HG03066 (cell line): ENCODE measurements at regions not wholly inside any gene's neighbourhood (a gene's known extent, or its start where the extent isn't known, plus 50 kb on each side); places are given as distances from the start of the nearest gene placed in this dataset.

Experiments
- ATAC-seq: cut with Tn5 transposase; IDR thresholded peaks from one replicate; pipeline ENCODE4 v1.9.1; 2021; ENCODE audit warnings: low read depth; ENCODE audit not compliant: unreplicated experiment

DNA sequence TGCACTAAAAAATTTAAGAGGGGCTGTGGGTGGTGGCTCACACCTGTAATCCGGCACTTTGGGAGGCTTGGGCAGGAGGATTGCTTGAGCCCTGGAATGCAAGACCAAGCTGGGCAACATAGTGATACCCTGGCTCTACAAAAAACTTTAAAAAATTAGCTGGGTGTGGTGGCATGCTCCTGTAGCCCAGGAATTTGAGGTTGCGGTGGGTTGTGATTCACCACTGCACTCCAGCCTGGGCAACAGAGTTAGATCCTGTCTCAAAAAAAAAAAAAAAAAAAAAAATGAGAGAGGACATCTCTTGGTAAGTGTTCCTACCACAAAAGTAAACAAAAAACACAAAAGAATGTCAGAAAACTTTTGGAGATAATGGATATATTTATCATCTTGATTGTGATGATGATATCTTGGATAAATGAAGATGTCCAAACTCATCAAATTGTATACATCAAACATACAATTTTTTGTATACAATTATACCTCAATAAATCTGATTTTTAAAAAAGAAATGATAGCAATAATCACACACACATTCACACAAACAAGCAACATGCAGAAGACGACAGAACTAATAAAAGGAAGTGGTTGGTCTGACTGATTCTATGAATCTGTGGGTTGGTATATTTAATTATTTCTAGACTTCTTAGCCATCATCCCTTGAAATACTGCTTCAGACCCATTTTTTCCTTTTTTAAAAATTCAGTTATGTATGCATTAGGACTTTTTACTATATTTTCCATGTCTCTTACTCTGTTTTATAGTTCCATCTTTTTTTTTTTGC, 465.9 kb downstream of the PLA2G4A start:
- ATAC-seq = no peak

DNA sequence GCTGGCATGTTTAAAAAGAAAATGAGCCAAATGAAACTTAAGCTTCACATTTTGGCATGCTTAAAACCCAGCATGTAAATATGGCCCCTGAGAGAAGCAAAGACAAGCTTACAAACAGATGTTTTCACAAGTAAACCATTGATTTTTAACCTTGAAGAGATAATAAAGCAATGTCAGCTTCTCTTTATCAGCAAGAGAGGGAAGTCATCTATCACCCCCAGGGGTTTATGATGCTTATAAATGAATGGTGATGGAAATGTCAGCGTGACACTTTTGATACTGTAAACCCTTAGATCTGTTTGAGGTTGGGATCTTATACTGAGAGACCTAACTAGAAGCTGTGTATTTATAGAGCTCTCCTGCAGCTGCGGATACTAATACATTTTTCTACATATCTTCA, 471.3 kb downstream of the PLA2G4A start:
- ATAC-seq = no peak

- ATAC-seq = no peak
Observed at GRCh38 chr1:187306710-187307415, 478.1 kb downstream of the PLA2G4A start.

DNA sequence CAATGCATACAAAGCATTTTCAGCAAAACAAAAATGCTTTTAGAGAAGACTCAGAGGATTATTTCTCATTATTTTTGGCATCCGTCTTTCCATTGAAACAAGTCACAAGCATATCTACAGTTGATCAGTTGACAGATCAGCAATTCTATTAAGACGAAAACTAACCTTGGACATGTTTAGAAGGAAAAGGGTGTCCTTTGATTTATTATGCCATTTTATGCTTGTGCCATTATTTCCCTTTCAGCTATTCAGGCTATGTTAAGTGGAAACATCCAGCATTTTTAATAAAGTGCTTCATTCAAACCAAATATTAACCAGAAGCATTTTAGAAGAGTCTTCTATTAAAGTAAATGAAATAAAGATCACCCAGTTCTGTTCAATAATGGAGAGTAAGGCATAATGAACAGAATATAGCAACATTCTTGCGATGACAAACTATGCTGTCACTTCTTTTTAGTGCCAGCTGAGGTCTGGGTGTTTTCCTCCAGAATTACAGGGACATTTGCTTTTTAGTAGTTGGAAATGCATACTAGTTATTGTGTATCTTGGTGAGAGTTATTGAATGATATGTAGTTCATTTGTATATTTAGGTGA, 481.4 kb downstream of the PLA2G4A start:
- no peak for ATAC-seq

DNA sequence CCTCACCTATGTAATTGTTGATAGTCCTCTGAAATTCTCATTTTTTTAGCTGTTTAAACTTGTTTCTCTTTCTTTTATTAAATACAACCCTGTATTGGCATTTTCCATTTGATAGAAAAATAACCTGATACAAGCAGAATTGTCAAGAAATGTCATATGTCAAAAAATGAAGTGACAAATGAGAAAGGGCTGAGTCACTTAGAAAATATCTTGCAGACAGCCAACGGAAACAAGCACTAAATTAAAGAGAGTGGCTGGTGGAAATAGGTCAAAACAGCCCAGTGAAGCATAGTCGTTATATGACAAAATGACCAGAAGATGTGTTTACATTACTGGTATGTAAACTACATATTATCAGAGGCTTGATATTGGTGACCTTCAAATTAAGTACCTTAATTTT, 484.4 kb downstream of the PLA2G4A start:
- no peak for ATAC-seq

DNA sequence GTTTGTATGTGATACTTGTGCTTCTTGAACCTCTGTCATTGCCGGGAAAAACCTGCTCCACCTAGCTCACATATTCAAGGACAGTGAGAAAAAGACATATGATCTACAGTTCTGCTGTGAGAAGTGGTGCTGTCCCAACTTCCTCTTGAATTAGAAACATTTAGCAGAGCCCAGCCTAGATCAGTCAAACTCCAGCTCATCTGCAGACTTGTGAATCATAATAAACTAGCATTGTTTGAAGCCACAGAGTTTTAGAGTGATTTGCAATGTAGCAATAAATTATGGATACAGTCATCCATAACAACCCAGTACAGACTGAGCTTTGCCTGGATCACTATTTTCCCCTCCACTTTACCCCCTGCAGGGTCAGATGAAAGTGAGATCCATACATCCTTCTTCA, 497.8 kb downstream of the PLA2G4A start:
- ATAC-seq = no peak

GRCh38 chr1:187336441-187337168, 507.9 kb downstream of the PLA2G4A start:
- ATAC-seq = no peak

- ATAC-seq = no peak
Observed at GRCh38 chr1:187338762-187339412, 510.1 kb downstream of the PLA2G4A start.

DNA sequence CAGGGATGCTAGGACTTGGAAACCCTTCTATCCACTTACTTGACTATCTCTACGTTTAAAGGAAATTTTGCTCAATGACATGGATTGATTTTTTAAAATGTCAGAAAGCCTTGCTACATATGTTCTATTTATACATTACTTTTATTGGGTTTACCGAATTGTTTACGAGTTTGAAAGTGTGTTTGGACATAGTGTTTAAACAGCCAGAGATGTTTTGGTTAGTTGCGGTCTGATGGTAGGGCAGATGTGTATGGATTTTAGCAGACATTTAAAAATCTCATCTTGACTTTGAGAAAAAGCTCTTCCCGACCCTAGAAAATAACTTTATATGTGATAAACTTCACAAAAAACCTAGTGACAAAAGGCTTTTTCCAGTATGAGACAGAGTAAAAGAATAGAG, 513.7 kb downstream of the PLA2G4A start:
- ATAC-seq = no peak

GRCh38 chr1:187374082-187374481, 545.3 kb downstream of the PLA2G4A start:
- no peak for ATAC-seq

- no peak for ATAC-seq
Observed at GRCh38 chr1:187374742-187375141, 546.0 kb downstream of the PLA2G4A start.

DNA sequence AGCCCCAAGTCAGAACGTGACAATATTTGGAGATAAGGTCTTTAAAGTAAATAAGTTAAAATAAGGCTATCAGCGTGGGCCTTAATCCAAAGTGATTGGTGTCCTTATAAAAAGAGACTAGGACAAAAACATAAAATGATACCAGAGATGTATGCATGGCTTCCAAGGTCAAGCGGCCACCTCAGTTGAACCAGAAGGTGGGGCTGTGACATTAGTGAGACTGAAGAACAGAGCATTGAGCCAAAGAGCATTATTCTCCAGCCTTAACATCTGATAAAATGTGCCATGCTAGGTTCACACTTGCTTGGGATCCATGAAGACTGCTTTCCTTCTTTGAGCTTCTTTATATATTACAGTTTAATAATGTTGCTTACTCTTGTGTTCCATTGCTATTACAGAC, 554.6 kb downstream of the PLA2G4A start:
- ATAC-seq = no peak

GRCh38 chr1:187384504-187384903, 555.8 kb downstream of the PLA2G4A start:
- no peak for ATAC-seq

- no peak for ATAC-seq
Observed at GRCh38 chr1:187390215-187390818, 561.6 kb downstream of the PLA2G4A start.

- ATAC-seq = no peak
Observed at GRCh38 chr1:187396226-187396625, 567.5 kb downstream of the PLA2G4A start.

GRCh38 chr1:187396929-187397796, 568.4 kb downstream of the PLA2G4A start:
- no peak for ATAC-seq

DNA sequence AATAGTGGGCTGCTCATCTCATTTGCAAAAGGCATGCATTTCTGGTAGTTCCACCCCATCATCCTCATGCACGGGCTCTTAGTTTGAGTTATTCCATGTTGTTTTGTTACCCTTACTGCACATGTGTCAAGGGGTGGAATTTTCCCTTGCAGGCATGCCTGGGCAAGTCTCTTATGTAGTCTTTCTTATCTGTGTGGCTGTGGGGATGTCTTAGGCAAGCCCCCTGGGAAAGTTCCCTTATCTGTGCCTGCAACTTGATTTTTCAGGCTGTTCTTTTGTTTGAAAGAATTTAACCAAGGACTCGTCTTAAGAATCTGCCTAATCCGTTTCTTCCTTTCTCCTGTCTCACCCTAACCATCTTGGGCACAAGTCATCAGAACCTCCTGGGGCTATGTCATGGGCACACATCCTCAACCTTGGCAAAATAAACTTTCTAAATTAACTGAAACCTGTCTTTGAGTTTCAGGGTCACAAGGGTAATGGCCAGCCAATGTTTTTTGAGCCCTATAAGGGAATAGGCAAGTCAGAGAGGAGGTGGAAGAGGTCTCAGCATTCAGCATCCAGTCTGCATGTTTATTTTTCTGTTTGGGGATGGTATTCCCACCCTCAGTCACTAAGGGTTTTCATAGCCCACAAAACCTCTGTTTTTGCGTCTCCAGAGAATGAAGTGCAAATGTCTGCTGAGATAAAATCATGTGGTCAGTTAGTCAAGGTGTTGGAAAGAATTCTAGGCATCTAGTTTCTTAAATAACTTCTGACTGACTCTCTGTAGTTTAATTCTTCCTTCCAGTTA, 579.7 kb downstream of the PLA2G4A start:
- ATAC-seq = no peak

DNA sequence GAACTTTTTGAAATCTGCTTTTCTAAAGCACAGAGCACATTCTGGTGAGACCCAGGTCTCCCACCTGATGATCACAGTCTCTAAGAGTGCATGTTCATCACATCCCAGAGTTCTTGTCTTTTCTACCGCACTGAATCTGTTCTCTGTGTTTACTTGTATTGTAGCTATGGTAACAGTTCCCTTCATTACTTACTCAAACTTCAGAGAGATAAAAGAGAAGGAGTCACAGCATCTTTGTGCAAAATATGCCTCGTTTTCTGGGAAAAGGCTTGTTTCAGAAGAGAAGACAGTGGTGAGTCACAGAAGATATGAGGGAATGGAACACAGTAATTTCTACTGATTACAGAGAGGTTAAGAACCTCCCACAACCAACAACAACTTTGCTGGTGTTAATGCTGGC, 580.6 kb downstream of the PLA2G4A start:
- no peak for ATAC-seq
